Stimulated activated CD8-positive, alpha-beta memory T cell treated with anti-CD3 and anti-CD28 coated beads, Interleukin-15, amount 100 ng/mL, for 1 hour (primary cell): ENCODE measurements at regions not wholly inside any gene's neighbourhood (a gene's known extent, or its start where the extent isn't known, plus 50 kb on each side); places are given as distances from the start of the nearest gene placed in this dataset.
"Not testable (repeated sequence)": the region's sequence is repeated elsewhere in the genome, so short reads cannot be mapped to it uniquely, and the experiment has no call there.

Experiments
- DNase-seq: peaks from one replicate; pipeline ENCODE4 v3.0.0-alpha.2; 2020; ENCODE audit warnings: low read depth

DNA sequence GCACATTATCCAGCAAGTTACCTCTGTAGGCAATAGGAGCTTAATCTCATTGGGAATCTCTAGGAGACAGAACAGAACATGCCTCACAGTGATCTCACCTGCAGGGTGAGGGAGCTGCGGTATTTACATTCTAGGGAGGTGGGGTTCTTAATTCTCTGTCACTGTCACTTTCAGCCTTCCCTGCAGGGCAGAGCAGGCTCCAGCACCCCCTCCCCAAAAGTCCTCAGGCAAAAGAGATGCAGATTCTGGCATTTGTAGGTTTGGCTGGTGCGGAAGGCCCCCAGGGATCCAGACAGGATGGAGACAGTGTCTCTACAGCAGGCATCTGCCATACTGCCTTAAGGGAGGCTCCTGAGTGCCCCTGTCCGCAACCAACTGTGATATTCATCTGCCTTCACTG lies 166.4 kb upstream of the ATP6AP2 start:
- DNase-seq = no peak

DNA sequence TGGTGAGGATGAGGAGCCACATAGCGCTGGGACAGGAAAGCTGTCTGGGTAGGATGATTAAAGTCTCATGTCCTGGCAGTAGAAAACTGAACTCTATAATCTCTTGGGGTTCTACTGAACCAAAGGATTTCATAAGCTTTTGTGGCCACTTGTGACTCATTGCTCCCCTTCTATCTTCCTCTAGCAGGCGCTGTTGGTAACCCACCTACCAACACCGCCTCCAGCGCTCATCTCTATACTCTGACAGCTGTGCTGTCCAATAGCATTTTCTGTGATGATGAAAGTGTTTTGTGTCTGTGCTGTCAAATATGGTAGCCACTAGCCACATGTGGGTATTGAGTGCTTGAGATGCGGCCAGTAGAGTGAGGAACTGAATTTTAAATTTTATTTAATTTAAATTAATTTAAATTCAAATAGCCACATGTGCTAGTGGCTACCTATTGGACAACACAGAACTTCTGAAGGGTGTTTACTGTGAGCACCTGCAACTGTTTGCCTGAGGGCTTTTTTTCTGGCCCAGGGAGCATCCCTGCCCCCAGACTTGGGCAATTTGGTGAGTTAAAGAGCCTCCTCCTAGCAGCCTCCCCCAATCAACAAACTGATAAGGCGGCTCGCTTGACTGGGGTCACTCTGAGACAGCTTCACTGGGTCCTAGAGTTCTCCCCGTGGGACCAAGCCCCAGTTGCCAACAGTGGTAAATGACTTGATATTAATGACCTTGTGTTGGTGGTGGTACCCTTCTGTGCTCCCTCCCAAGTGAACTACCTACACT lies 169.2 kb upstream of the ATP6AP2 start:
- no peak for DNase-seq

DNA sequence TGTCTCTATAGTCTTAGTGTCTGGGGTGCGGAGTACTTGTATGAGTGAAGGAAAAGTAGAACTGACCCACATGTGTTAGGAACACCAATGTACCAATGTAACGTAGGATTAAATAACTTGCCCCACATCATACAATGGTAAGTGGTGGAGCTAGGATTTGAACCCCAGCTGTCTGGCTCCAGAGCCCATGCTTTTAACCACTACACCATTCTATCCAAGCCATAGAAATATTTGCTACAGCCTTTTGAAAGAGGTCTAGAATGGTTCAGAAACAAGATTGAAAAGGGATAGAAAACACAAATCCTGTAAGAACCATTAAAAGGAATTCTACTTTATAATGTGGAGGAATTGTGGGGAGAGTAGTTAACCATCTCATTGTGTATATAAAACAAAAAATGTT lies 169.9 kb upstream of the ATP6AP2 start:
- no peak for DNase-seq

DNA sequence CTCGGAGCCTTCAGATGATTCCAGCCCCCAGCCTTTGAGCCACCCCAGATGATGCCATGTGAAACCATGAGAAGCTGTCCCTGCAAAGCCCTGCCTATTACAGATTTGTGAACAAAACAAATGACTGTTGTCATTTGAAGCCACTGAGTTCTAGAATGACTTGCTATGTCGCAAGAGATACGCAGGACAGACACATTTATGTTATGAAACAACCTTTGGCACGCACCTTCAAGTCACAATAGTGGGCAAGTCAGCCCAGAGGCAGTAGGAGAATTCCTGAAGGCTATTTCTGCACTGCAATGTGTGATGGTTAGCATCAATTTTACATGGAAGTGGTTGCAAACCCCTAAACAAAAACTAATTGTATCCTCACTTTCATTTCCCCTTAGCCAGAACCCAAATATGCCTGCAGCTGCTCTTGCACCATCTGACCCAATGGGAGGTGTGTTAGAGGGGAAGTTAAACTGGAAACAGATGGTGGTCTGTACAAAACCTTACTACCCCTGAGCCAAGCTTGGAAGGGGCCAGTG lies 174.4 kb upstream of the ATP6AP2 start:
- DNase-seq = no peak

DNA sequence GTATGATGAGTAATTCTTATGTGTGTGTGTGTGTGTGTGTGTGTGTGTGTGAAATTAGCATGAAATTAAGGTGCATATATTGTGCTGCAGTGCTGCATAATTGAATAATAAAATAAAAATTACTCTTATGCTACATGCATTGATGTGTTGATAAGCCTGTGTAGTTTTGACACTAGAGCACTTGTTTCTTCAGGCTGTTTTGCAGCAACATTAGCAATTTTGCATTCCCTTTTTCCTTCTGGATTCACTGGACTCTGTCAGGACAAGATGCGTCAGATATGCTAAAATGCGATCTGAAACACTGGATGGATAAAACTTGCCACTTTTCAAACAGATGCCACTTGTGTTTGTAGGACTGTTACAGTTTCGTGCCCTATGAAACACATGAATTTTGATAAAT lies 175.4 kb upstream of the ATP6AP2 start:
- DNase-seq = no peak

DNA sequence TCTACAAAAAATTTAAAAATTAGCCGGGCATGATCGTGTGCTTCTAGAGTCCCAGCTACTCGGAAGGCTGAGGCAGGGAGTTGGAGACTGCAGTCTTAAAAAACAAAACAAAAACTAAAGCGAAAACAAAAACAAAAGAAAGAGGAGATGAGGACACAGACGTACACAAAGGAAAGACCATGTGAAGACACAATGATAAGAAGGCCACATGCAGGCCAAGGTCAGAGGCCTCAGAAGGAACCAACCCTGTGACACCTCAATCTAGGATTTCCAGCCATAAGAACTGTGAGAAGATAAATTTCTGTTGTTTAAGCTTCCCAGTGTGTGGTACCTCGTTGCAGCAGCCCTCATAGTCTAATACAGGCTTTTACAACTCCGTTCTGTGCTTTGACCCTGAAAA lies 177.0 kb upstream of the ATP6AP2 start:
- no peak for DNase-seq

DNA sequence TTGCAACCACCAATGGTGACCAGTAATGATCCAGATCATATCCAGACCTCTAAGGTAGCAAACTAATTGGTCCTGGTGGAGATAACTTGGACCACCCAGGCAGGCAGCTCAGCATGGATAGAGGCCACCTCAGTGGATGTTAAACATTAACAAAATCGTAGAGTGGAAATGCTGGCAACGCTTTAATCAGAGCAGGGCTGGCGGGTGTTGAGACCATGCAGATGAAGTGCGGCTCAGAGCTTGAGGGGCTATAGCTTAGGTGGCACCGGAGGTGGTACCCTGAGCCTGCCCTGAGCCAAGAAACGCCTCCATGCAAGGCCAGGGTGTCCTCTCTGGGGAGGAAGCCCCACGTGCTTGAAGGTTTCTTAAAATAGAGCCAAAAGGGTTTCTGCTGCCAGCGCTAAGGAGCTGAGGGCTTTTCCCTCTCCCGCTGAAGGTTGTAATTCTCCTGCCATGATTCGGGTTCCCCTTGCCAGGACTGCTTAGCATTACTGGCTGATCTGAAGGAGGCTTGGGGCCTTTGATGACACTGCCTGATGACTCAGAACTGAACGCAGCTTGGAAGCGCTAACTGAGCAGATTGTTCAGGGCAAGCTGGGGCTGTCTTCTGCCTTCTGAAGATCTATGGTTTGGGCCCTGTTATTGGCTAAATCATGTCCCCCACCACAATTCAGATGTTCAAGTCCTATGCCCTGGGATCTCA lies 177.8 kb upstream of the ATP6AP2 start:
- DNase-seq = no peak

DNA sequence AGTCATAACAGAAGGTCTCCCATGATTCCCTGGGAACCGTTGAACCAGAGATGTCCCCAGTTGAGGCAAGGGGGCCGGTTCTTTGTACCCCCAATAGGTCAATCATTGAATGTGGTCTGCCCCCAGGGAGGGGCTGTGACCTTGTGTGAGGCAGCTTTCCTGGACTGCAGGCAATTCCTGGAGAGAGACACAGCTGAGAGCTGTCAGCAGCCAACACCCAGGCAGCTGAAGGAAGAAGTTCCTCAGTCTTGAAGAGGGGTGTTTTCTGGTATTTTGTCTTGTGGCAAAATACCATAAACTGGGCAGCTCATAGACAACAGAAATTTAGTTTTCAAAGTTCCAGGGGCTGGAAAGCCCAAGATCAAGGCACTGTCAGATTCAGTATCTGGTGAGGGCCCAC lies 185.7 kb upstream of the ATP6AP2 start:
- no peak for DNase-seq

DNA sequence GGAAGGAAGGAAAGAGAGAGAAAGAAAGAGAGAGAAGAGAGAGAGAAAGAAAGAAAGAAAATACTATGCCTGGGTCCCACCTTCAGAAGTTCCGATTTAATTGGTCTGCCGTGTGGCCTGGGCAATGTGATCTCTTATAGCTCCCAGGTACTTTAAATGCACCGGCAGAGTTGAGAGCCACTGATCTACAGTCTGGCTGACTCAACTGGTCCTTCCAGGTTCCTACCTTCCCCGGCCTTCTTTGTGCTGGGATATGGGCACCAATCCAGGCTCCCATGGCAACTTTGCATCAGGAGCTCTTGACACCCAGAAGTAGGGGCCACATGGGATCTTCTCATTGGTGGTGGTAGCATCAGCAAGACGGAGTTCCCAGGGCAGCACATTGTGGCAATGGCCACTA lies 186.5 kb upstream of the ATP6AP2 start:
- DNase-seq = no peak

DNA sequence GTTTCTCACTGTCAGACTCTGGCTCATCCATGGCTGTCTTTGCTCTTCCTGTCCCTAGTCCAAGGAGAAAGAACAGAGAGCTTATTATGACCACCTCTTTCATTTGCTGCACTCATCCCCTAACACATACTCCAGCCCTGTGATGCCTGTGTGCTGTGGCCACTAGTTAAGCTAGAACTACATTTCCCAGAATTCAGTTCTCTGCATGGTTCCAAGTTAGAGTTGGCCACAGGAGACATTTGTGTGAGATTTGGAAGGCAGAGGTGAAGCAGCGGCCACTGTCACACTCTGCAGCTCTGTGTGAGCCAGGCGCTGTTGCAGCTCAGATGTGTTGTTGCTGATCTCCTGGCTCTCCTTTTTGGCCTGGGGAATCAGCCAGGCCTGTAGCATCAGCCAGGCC lies 188.2 kb upstream of the ATP6AP2 start:
- no peak for DNase-seq

DNA sequence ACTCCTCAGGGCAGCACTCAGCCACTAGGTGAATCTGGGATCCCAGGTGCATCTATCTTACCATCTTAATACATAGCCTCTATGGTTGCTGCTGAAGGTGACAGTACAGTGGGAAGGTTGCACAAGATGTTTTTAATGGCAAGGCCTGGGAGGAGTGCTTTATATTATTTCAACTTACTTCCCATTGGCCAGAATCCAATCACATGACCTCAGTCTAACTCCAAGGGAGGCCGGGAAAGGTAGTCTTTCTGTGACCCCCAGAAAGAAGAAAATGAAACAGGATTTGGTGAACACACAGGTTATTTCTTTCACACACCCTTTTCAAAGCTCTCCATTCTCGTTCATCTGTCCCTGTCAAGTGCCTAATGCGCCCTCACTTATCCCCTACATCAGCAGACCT lies 189.1 kb upstream of the ATP6AP2 start:
- DNase-seq = no peak

DNA sequence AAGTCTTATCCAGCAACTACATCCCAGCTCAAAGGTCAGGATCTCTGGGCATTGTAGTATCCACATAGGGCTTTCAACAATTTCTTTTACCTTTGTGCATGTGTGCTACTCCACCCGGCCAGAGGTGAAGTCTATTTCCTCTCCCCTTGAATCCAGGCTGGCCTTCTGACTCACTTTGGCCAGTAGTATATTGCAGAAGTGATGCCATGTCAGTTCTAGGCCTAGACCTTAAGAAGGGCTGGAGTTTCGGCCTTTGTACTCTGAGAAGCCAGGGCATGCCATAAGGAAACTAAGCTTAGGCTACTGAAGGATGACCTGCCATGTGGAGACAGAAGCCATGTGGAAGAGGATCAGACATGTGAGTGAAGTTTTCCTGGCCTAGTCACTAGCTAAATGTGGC lies 191.2 kb upstream of the ATP6AP2 start:
- DNase-seq = no peak

DNA sequence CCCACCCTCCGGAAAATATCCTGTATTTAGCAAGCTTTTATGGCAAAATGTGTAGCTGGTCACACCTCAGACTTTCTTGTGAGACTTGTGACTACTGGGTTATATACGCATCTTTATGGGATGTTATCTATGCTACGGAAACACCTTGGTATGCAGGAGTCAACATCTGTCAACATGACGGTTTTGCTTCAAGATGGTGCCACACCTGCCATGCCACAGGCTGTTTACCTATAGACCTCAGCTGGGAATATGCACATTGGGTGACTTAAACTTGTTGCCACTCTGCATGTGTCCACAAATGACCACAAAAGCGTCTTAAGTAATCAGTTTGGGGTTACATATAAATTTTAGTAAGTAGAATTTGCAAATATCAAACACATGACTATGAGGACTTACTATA lies 192.3 kb upstream of the ATP6AP2 start:
- DNase-seq = no peak

DNA sequence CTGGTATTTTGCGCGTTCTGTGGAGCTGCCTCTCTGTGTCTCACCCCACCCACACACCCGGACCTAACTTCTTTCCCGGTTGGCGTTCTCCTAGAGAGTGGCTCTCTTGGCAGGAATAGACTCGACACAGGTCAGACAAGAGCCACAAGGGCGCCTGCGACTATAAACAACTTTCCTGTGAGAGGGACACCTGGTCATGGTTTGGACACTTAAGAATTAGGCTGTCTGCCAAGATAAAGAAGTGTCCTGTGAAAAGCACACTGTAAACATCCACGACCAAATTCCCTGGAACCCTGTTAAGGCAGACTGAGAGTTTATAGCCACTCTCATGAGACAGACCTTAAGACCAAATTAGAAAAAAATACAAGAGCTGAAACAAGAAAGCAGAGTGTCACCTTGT lies 192.9 kb upstream of the ATP6AP2 start:
- DNase-seq = not testable (repeated sequence)

DNA sequence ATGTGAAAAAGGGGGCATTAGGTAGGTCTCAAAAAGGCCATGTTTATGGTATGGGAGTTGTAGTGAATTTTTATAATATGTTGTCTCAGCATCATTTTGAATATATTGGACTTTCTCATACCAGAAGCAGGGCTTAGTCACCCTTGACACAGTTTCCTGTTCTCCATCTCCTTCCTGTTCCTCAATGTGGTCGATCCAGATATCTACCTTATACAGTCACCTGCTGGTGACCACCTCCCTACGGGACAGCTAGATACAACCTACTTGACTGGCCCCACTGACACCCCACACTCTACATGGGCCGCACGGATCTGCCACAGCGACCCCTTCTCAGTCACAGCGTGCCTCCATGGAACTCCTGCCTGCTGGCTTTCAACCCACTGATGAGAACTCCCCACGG lies 193.5 kb upstream of the ATP6AP2 start:
- DNase-seq = not testable (repeated sequence)

DNA sequence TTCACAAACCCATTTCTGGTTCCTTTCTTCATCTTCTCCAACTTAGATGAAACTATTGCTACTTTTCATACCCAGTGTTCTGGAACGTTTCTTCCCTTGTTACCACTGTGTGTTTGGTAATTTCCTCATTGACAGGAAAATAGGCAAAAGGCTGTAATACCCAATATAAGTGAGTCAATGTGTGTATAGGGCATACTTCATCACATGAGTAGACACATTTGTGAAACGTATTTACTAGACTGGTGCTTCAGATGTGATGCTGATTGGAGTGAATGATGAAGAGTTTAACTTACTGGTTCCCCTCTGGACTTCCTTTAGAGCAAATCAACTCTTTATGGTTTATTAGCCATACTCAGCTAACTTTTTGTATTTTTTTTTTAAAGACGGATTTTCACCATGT lies 195.1 kb upstream of the ATP6AP2 start:
- DNase-seq = no peak

DNA sequence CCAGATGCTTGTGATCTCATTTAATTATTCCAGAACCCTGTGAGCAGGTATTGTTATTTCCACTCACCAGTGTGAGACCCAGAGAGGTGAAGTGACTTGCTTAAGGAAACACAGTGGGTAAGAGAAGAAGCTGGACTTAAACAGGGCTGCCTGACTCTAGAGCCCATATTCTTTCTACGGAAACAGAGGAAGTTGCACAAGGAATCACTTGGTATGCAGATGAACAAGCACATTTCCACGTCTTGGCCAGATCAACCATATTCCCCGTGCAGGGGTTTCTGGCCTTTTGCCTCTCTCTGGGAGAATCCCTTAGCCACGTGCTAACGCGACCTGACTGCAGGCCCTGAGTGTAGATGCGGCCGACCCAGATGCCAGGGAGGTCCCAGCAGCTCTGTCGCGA lies 195.5 kb upstream of the ATP6AP2 start:
- no peak for DNase-seq

DNA sequence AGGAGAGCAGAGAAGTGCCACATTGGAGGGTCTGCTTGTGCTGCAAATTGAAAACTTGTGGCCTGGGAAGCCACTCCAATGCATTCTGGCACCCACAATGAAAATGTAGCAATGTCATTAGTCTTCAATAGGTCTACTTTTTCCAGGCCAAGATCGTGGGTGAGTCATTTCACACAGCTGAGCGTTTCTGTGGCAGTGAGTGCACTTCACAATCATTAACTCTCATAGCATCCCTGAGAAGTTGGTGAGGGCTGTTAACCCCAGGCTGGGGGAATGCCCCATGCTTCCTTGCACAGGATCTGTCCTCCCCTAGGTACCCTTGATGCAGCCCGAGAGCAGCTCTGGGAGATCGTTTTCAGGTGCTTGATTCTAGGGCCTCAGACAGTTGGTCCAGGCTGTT lies 196.8 kb upstream of the ATP6AP2 start:
- DNase-seq = no peak

DNA sequence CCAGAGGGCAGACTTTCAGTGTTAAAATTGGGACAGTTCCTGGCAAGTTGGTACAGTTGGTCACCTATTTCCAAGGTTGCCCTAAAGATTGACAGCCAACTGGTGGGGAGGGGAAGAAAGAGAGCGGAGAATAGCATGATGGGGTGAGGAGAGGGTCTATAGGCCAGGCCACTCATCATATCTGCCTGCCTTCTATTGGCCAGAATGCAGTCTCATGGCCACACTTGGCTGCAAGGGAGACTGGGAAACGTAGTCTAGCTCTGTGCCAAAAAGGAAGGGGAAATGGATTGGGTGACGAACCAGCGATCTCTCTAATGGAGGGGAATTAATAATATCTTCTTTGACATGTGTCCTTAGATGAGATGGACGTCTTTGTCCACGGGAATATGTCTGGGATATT lies 197.4 kb upstream of the ATP6AP2 start:
- no peak for DNase-seq

DNA sequence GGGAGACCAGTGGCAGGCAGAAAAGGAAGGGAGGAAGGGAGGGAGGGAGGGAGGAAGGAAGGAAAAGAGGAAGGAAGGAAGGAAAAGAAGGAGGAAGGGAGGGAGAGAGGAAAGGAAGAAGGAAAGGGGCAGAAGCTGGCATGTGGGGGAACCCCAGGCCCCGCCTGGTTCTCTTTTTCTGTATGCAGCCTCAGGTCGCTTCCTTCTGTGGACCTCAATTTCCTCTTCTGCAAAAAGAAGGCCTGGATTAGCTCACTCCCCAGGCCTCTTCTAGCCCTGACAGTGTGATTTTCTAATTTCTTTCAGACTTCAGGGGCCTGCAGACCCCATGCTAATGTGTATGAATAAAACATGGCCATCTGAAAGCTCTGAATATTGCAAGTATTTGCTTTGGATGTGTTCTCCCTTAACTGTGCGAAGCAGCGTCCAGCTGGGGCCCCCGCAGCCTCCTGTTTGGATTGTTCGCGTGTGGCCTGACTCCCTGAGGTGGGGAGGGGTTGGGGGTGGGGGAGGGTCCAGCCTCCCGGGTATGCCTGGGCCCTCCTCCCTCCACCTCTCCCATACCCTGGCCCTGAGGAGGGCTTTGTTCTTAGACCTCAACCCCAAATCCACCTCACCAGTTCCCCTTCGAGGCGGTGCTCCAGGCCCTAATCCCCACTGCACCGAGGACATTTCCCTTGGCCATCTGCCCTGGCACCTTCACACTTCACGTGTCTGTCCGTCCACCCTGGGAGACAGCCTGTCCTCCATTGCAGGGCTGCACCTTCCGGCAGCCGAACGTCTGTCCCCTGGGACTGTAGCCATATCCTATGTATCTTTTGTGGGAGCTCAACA lies 199.9 kb upstream of the ATP6AP2 start:
- no peak for DNase-seq

DNA sequence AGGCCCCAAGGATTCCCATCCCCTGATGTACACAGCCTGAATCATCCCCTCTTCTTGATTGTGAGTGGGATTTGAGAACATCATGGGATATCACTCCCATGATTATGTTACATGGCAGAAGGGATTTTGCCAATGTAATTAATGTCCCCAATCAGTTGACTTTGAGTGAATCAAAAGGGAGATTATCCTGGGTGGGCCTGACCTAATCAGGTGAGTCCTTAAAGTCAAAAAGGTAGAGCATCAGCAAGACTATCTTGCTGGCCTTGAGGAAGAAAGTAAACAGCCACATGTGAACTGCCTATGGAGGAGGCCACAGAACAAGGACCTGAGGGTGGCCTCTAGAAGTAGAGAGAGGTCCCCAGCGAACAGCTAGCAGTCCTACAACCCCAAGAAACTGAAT lies 203.1 kb upstream of the ATP6AP2 start:
- no peak for DNase-seq

DNA sequence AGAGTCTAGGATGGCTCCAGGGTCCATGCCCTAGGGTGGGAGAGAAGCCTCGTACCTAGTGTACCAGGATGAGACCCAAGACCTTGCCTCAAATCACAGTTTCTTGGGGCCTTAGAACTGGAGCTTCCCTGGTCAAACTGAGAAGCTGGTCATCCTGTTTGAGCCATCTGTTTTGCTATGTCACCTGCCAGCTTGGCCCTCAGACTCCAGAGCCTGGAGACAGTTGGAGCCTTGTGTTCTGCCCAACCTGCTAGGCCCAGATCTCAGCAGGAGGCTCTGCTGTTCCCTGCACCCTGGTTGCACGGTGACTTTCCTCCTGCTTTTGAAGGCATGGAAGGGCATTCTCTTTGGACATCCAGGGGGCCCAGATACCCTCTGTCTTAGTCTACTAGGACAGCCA lies 206.3 kb upstream of the ATP6AP2 start:
- no peak for DNase-seq

DNA sequence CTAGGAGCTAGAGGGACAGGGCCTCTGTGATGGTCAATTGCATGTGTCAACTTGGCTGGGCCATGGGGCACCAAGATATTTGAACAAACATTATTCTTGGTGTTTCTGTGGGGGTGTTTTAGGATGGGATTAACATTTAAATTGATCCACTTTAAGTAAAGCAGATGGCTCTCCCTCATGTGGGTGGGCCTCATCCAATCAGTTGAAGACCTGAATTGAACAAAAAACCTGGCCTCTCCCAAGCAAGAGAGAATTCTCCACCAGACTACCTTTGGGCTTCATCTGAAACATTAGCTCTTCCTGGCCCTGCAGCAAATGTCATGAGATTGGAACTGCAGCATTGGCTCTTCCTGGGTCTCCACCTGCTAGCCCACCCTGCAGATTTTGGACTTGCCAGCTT lies 207.1 kb upstream of the ATP6AP2 start:
- no peak for DNase-seq
